Urinary bladder (tissue), 3 donors: ENCODE measurements at regions not wholly inside any gene's neighbourhood (a gene's known extent, or its start where the extent isn't known, plus 50 kb on each side); places are given as distances from the start of the nearest gene placed in this dataset.

Experiments used
- DNase-seq: peaks from one replicate; pipeline ENCODE4 v3.0.0-alpha.2; 2015; ENCODE audit errors: extremely low spot score
- H3K27ac ChIP-seq: one replicate; pipeline ENCODE4 v1.5.1; 2013; ENCODE audit warnings: low read depth, mild to moderate bottlenecking, moderate library complexity
- H3K36me3 ChIP-seq: one replicate; pipeline ENCODE4 v1.6.1; 2013; ENCODE audit warnings: mild to moderate bottlenecking, moderate library complexity; ENCODE audit not compliant: insufficient read depth
- H3K4me1 ChIP-seq: one replicate; pipeline ENCODE4 v1.6.1; 2013; ENCODE audit warnings: mild to moderate bottlenecking, moderate library complexity; ENCODE audit not compliant: insufficient read depth
- H3K4me3 ChIP-seq: one replicate; pipeline ENCODE4 v1.5.1; 2013; ENCODE audit warnings: low read depth, low read length
- WGBS: extraction: QIAGEN DNeasy Blood & Tissue Kit; methylation state at CpG from one replicate; pipeline ENCODE4 v1.1.7; 2013; 5-methylcytosine and 5-hydroxymethylcytosine counted together
- donor health status: healthy with polysubstance abuse.
- donor health status: healthy.

DNA sequence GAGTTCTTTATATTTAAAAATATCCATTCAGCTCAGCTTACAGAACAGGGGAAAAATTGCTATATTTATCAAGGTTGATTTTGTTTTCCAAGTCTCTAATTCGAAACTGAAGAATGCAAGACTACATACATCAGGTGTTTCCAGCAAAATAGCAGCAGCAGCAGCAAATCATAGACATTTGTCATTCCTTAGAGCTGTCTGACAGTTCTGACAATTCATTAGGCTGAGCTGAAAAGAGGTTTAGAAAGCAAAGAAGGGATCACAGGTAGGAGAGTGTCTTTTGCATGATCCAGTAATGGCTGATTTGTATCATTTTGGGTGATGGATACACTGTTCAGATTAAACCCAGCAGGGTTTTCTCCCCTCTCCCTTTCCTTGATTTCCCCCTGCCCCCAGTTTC, 545.7 kb downstream of the MCTP2 start:
- Histone ChIP-seq H3K27ac (no peak overlapping the region), H3K4me1 (no peaks in the 10 kb centered on the region), H3K36me3 (no peaks in the 10 kb centered on the region), H3K4me3 (no peak overlapping the region)
- no peak for DNase-seq
- WGBS = 84% methylated on average over 1 of the region's 1 CpG

DNA sequence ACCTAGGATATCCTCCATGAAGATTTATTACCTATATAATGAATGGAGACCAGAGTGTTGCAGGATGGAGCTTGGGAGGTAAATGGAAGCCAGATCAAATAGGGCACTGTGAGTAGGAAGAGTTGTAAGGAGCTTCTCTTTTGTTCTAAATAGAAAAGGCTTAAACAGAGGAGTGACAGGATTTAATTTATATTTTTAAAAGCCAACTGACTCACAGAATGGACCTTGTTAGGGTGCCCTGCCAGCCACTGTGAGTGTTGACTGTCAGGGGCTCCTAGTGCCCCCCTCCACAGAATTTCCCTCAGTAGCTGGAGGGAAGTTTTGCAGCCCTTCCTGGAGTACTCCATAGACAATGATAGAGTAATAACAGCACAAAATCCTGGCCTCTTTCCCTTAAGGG, 547.5 kb downstream of the MCTP2 start:
- Histone ChIP-seq H3K4me1 (no peaks in the 10 kb centered on the region), H3K4me3 (no peak overlapping the region), H3K36me3 (no peaks in the 10 kb centered on the region), H3K27ac (no peak overlapping the region)
- no peak for DNase-seq

DNA sequence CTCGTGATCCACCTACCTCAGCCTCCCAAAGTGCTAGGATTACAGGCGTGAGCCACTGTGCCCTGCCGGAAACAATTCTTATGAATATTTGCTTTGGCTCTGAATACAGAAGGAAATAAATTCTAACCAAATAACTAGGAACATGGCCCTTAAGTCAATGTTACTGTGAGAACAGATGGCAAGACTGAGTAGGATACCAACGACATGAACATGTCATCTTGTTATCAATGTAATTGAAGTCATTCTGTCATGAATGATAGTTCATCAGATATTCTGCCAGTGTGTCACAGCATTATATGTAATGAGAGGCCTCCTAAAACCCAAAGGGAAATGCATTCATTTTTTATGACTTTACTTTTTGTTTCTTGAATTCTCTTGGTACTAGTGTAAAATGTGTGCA, 548.8 kb downstream of the MCTP2 start:
- no peak overlapping the region for H3K27ac ChIP-seq
- H3K4me3 ChIP-seq = no peak overlapping the region
- H3K36me3 ChIP-seq = no peaks in the 10 kb centered on the region
- no peaks in the 10 kb centered on the region for H3K4me1 ChIP-seq
- WGBS = 90% methylated on average over 4 of the region's 4 CpGs
- no peak for DNase-seq

DNA sequence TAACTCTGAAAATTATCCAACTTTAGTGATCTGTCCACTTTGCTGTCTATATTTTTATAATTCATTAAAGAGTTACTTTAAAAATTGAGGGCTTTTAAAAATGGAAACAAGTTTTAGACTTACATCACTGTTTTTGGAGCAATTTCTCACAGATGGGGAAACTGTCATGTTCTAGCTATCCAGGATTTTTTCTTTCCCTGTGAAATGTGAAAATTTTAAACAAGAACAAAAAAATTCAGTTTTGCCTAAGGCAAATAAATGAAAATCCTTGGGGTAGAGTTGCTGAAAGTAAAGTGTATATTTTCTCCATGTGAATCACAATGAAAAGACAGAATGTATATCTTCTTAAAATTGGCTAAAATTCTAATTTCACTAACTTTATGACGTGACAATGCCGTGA, 553.7 kb downstream of the MCTP2 start:
- H3K27ac ChIP-seq = no peak overlapping the region
- DNase-seq = no peak
- 88% methylated on average over 2 of the region's 2 CpGs for WGBS
- no peaks in the 10 kb centered on the region for H3K36me3 ChIP-seq
- no peak overlapping the region for H3K4me3 ChIP-seq
- no peaks in the 10 kb centered on the region for H3K4me1 ChIP-seq

DNA sequence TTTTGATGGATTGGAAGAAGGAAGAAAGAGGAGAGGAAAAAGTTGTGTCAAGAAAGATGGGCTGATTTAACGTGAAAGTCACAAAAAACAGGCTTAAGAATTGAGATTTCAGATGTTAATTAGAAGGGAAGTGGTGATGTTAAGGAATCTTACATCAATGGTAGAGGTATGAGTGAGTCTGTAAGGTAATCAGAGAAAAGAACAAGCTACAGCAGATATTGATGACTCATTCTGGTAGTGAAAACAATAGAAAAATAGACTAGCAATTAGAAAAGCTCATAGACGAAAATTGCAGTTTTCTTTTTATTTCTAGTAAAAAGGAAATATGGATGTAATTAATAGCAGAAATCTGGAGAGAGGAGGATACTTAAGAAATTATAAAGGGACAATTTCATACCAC, 559.6 kb downstream of the MCTP2 start:
- Histone ChIP-seq H3K4me3 (no peak overlapping the region), H3K4me1 (no peaks in the 10 kb centered on the region), H3K27ac (no peak overlapping the region), H3K36me3 (no peaks in the 10 kb centered on the region)
- WGBS = 72% methylated on average over 2 of the region's 2 CpGs
- DNase-seq = no peak

DNA sequence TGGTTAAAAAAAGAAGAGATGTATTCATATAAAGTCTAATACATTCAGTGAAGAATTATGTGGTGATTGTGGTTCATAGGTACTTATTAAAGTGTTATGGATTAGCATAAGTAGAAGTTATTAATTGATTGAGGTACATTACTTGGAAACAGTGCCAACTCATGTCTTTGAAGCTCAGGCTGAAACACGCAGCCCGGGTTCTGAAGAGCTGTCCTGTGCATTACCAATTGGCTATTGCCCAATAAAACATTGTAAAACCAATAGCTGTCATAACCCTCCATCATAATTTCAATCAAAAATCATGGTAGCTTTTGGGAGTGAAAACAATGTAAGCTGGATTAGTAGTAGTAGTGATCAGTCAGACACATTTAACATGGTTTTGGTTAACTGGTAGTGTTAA, 560.1 kb downstream of the MCTP2 start:
- no peaks in the 10 kb centered on the region for H3K36me3 ChIP-seq
- H3K4me3 ChIP-seq = no peak overlapping the region
- no peak for DNase-seq
- WGBS = 85% methylated on average over 2 of the region's 2 CpGs
- H3K4me1 ChIP-seq = no peaks in the 10 kb centered on the region
- no peak overlapping the region for H3K27ac ChIP-seq

DNA sequence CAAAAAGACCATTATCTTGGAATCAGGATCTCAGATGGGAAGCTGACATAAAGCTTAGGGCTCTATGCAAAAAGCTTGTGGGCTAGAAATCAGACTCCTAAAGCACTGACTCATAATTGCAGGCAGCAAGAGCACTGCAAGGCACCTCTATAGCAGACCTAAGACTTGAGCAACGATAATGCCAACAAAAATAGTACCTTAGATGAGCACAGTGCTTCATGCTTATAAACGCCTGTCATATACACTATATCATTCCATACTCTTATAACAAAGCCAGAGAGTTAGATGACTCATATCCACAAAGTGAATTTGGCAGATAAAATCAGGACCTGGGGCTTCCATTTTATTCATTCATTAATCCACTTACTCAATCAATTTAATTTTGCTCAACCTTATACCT, 560.8 kb downstream of the MCTP2 start:
- Histone ChIP-seq H3K27ac (no peak overlapping the region), H3K36me3 (no peaks in the 10 kb centered on the region), H3K4me3 (no peak overlapping the region), H3K4me1 (no peaks in the 10 kb centered on the region)
- WGBS = 52% methylated on average over 2 of the region's 2 CpGs
- no peak for DNase-seq

DNA sequence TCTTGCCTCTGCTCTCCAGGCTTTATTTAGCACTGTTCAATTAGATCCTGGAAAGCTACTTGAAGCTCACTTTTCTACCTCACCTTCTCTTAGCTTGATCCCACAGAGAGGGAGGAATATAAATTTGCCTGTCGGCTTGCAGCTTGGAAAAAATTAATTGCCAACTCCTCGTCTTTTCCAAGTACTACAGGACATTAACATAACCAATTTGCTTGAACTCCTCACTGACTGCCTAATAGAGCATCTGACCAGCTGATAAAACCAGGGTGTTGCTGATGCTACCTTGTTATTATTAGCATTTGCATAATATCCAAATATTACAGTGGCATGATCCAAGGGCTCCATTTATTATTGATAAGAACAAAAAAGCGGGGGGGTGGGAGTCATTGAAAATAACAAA, 561.8 kb downstream of the MCTP2 start:
- no peak for DNase-seq
- Histone ChIP-seq H3K27ac (no peak overlapping the region), H3K4me3 (no peak overlapping the region), H3K4me1 (no peaks in the 10 kb centered on the region), H3K36me3 (no peaks in the 10 kb centered on the region)
- 89% methylated on average over 3 of the region's 3 CpGs for WGBS

DNA sequence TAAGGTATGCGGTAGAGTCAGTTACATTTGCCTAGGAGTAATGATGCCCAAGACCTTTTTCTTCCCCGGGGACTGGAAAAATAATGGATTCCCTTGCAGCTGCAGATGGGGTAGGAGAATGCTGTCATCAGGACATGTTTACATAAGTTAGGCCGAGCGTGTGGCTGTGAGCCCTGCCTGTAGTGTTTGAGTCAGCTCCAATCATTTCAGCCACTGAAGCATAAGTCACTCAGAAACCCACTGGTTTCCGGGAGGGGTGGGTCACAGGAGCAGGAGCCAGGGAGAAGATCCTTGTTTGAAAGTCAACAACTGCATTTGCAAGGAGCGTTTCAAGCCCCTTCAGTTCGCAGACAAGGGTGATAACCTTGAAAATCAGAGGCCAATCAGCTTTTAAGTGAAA, 562.3 kb downstream of the MCTP2 start:
- H3K4me3 ChIP-seq = no peak overlapping the region
- H3K27ac ChIP-seq = no peak overlapping the region
- WGBS = 47% methylated on average over 7 of the region's 7 CpGs
- DNase-seq = no peak
- no peaks in the 10 kb centered on the region for H3K36me3 ChIP-seq
- no peaks in the 10 kb centered on the region for H3K4me1 ChIP-seq

DNA sequence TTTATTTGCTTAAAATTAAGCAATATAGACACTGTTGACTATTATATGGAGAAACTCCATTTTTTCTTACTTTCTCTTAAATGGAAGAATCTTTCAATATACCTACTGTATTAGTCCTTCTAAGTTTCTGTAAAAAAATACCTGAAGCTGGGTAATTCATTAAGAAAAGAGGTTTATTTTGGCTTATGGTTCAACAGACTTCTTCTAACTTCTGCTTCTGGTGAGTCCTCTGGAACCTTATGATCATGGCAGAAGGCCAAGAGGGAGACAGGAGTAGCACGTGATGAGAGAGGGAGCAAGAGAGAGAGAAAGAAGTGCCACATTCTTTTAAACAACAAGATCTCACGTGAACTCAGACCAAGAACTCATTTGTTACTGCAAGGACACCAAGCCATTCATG, 573.3 kb downstream of the MCTP2 start:
- Histone ChIP-seq H3K36me3 (no peaks in the 10 kb centered on the region), H3K4me1 (no peaks in the 10 kb centered on the region), H3K27ac (no peak overlapping the region), H3K4me3 (no peak overlapping the region)
- no peak for DNase-seq
- 45% methylated on average over 2 of the region's 2 CpGs for WGBS

DNA sequence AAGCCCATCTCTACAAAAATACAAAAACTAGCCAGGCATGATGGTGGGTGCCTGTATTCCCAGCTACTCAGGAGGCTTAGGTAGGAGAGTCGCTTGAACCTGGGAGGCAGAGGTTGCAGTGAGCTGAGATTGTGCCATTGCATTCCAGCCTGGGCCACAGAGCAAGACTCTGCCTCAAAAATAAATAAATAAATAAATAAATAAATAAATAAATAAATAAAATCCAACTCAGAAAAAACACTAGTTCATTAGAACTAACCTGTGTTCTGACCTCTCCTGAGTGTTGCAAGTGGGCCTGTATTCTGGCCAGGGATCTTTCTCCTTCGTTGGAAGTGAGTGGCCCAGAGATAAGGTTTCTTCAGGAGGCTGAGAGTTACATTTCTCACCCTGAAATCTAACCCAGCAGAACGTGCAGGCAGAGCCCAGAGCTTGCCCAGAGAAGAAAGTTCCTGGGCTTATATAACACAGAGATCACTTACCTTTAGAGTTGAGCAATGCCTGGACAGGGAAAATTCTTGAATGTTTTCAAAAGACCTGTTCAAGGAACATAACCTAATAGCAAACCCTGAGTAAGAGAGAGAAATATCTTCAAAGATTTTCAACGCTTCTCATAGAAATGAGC, 583.9 kb downstream of the MCTP2 start:
- Histone ChIP-seq H3K4me3 (no peak overlapping the region), H3K4me1 (no peaks in the 10 kb centered on the region), H3K36me3 (no peaks in the 10 kb centered on the region), H3K27ac (no peak overlapping the region)
- 72% methylated on average over 4 of the region's 4 CpGs for WGBS
- no peak for DNase-seq

DNA sequence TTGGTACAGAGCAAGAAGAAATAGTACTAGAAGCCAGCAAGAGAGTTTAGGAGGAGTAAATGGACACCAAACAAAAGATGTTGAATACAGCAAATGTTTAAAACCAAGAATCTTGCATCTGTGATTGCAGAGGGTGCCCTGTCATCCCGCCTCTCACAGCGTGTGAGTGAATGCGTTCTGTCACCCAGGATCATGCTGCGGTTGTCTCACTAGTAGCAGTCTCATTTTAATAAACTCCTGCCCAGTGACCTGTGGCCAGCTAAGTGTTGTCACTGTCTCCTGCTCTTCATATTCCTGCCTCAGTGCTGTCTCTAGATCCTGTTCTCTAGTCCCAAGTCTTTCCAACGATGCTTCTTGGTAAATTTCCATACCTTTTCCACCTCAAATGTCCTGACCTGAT, 584.6 kb downstream of the MCTP2 start:
- Histone ChIP-seq H3K36me3 (no peaks in the 10 kb centered on the region), H3K4me3 (no peak overlapping the region), H3K27ac (no peak overlapping the region), H3K4me1 (no peaks in the 10 kb centered on the region)
- WGBS = 83% methylated on average over 5 of the region's 5 CpGs
- no peak for DNase-seq

DNA sequence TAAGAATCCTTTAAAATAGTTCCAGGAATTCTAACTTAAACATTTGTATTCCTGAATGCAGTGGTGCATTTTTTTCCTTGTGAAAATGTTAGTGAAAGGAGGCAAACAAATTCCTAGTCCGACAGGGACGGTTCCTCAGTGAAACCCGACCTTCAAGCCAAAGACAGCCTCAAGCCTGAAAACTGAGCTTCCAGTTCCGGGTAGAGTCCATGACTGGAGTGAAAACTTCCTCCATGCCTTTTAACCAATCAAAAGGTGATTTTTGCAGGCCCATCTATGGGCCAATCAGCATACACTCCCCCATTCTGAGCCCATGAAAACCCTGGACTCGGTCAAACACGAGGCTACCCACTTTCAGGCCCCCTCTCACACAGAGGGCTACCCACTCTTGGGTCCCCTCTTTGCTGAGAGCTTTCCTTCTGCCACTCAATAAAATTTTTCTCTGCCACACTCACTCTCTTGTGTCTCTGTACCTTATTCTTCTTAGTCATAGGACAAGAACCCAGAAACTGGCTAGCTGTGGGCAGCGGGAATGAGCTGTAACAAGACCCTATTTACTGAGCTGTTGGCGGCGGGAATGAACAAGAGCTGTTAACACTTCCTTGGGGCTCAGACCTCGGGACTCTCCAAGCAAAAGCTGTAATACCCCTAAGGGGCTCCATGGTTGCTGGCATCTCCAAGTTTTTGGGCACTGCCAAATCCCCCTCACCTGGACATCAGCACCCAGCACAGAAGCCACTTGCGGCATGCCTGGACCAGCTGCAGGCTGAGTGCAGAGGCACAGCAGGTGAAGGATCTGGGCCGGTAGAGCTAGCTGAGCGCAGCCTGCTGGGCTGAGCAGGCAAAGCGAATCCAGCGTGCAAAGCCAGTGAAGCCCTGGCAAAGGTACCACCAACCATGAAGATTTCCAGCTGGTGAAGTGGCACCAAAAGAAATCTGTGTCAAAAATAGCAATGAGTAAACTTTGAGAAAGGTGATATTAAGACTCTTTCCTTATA, 598.8 kb downstream of the MCTP2 start:
- Histone ChIP-seq H3K27ac (no peak overlapping the region), H3K4me3 (no peak overlapping the region), H3K36me3 (no peaks in the 10 kb centered on the region), H3K4me1 (no peaks in the 10 kb centered on the region)
- 94% methylated on average over 15 of the region's 15 CpGs for WGBS
- no peak for DNase-seq

DNA sequence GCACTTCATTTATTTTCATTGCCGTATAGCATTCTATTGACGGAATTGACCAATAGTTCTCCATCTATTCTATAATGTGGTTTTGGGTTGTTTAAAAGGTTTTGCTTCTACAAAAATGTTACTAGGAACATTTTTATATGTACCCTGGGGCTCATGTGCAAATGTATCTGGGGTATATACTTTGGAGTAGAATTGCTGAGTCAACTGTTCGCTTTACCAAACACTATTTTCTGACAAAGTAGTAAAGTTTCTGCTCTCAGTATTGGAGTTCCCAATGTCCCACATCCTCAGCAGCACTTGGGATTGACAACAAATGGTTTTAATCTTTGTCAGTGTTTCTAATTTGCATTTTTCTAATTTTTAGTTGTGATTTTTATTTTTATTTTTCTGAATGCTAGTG, 602.6 kb downstream of the MCTP2 start:
- Histone ChIP-seq H3K4me3 (no peak overlapping the region), H3K4me1 (no peaks in the 10 kb centered on the region), H3K27ac (no peak overlapping the region), H3K36me3 (no peaks in the 10 kb centered on the region)
- 95% methylated on average over 3 of the region's 3 CpGs for WGBS
- DNase-seq = no peak
